SK-N-SH (cell line): ENCODE measurements at regions not wholly inside any gene's neighbourhood (a gene's known extent, or its start where the extent isn't known, plus 50 kb on each side); places are given as distances from the start of the nearest gene placed in this dataset.

Experiments
- CTCF ChIA-PET: fragments of 300-600, 350-600 bp; formaldehyde crosslinking; extraction: SDS; loops from one replicate; lab custom pipeline; 2021; lab: Yijun Ruan, JAX
- POLR2A ChIA-PET: fragments of 350-600 bp; sonication (Branson Sonifier 250); formaldehyde crosslinking; extraction: SDS; loops from one replicate; lab custom pipeline; 2020; ENCODE audit warnings: antibody characterized with exemption, inconsistent platforms; lab: Yijun Ruan, JAX
- DNase-seq: peaks from one replicate; pipeline ENCODE4 v3.0.0; 2012
- H2AFZ ChIP-seq: fragments of 200-600 bp; sonication (generic); 2 replicates; pipeline ENCODE4 v1.8.1; 2016; ENCODE audit warnings: antibody characterized with exemption, mild to moderate bottlenecking, low read depth
- H3F3A ChIP-seq: fragments of 200-600 bp; sonication (generic); replicated peaks from 2 replicates; pipeline ENCODE3; 2016; ENCODE audit warnings: antibody characterized with exemption, mild to moderate bottlenecking; ENCODE audit not compliant: insufficient read depth
- H3K27ac ChIP-seq, 2 experiments: fragments of 200-500 bp in 1 of 2; fragments of 200-600 bp in 1 of 2; sonication (Bioruptor generic) in 1 of 2; sonication (generic), shearing (Covaris generic) in 1 of 2; 2 replicates each; pipeline versions ENCODE4 v1.5.1 to v1.6.1; 2014 to 2016; ENCODE audit warnings: low read depth in 2 of 2, inconsistent platforms in 1 of 2, low read length in 1 of 2, mild to moderate bottlenecking in 1 of 2, mixed read lengths in 1 of 2
- H3K27me3 ChIP-seq: fragments of 200-600 bp; sonication (generic), shearing (Covaris generic); 2 replicates; pipeline ENCODE4 v1.6.1; 2016; ENCODE audit warnings: mixed run types; ENCODE audit not compliant: insufficient read depth
- H3K36me3 ChIP-seq, 2 experiments: fragments of 200-500 bp in 1 of 2; fragments of 200-600 bp in 1 of 2; sonication (Bioruptor generic) in 1 of 2; sonication (generic) in 1 of 2; replicated peaks in 1 of 2; 2 replicates each; pipeline versions ENCODE3 to v1.5.1; 2014 to 2016; ENCODE audit warnings: low read length in 1 of 2, mild to moderate bottlenecking in 1 of 2; ENCODE audit not compliant: insufficient read depth in 2 of 2, control insufficient read depth in 1 of 2
- H3K4me1 ChIP-seq, 2 experiments: fragments of 200-500 bp in 1 of 2; fragments of 200-600 bp in 1 of 2; sonication (Bioruptor generic) in 1 of 2; sonication (generic), shearing (Covaris generic) in 1 of 2; 2 replicates each; pipeline versions ENCODE4 v1.5.1 to v1.6.1; 2014 to 2016; ENCODE audit warnings: low read depth in 1 of 2, low read length in 1 of 2, mixed run types in 1 of 2; ENCODE audit not compliant: insufficient read depth in 2 of 2, control insufficient read depth in 1 of 2
- H3K4me2 ChIP-seq: fragments of 200-600 bp; sonication (generic), shearing (Covaris generic); 2 replicates; pipeline ENCODE4 v1.6.1; 2017; ENCODE audit warnings: mixed run types
- H3K4me3 ChIP-seq, 2 experiments: fragments of 200-500 bp in 1 of 2; fragments of 200-600 bp in 1 of 2; sonication (Bioruptor generic) in 1 of 2; sonication (generic), shearing (Covaris generic) in 1 of 2; 2 replicates each; pipeline versions ENCODE4 v1.5.1 to v1.8.1; 2014 to 2016; ENCODE audit warnings: low read depth in 2 of 2, inconsistent platforms in 1 of 2, low read length in 1 of 2, mild to moderate bottlenecking in 1 of 2, mixed read lengths in 1 of 2, moderate library complexity in 1 of 2
- H3K79me2 ChIP-seq: fragments of 200-600 bp; sonication (generic); 2 replicates; pipeline ENCODE4 v1.8.1; 2017; ENCODE audit warnings: mild to moderate bottlenecking; ENCODE audit not compliant: insufficient read depth
- H3K9ac ChIP-seq: fragments of 200-600 bp; sonication (generic); 2 replicates; pipeline ENCODE4 v1.6.1; 2017; ENCODE audit warnings: mixed run types
- H3K9me2 ChIP-seq: fragments of 200-600 bp; sonication (generic); 2 replicates; pipeline ENCODE4 v1.6.1; 2017; ENCODE audit warnings: mixed run types
- H3K9me3 ChIP-seq: fragments of 200-600 bp; sonication (generic); 2 replicates; pipeline ENCODE4 v1.6.1; 2017; ENCODE audit warnings: mixed run types, mild to moderate bottlenecking, moderate library complexity
- H4K20me1 ChIP-seq: fragments of 200-600 bp; sonication (generic); 2 replicates; pipeline ENCODE4 v1.6.1; 2017; ENCODE audit warnings: mild to moderate bottlenecking, mixed run types; ENCODE audit not compliant: insufficient read depth
- FOSL2 ChIP-seq: IDR thresholded peaks from 2 replicates; pipeline ENCODE4 v1.4.0; 2012; ENCODE audit warnings: low read depth, mild to moderate bottlenecking, moderate library complexity, borderline replicate concordance
- GABPA ChIP-seq: IDR thresholded peaks from 2 replicates; pipeline ENCODE4 v1.4.0; 2012; ENCODE audit warnings: low read depth, mild to moderate bottlenecking
- IRF3 ChIP-seq: fragments of 150-350 bp; IDR thresholded peaks from 2 replicates; pipeline ENCODE4 v1.6.1; 2016; ENCODE audit warnings: mild to moderate bottlenecking, low read depth, low read length
- JUND ChIP-seq: IDR thresholded peaks from 2 replicates; pipeline ENCODE4 v1.4.0; 2012
- MEF2A ChIP-seq: IDR thresholded peaks from 2 replicates; pipeline ENCODE4 v1.4.0; 2012; ENCODE audit warnings: low read depth, borderline replicate concordance
- REST ChIP-seq: IDR thresholded peaks from 2 replicates; pipeline ENCODE4 v1.6.1; 2012; ENCODE audit warnings: mild to moderate bottlenecking, low read depth, low read length, moderate library complexity
- RFX5 ChIP-seq: IDR thresholded peaks from 2 replicates; pipeline ENCODE4 v1.6.1; 2012; ENCODE audit warnings: mild to moderate bottlenecking, improper control_type of control experiment, low read length
- TEAD4 ChIP-seq: IDR thresholded peaks from 2 replicates; pipeline ENCODE4 v1.4.0; 2012; ENCODE audit warnings: mild to moderate bottlenecking, borderline replicate concordance; ENCODE audit not compliant: insufficient read depth
- USF2 ChIP-seq: fragments of 150-350 bp; IDR thresholded peaks from 2 replicates; pipeline ENCODE4 v1.6.1; 2017; ENCODE audit warnings: antibody characterized with exemption, low read length, low read depth, borderline replicate concordance
- YY1 ChIP-seq: IDR thresholded peaks from 2 replicates; pipeline ENCODE4 v1.4.0; 2012; ENCODE audit warnings: low read depth, mild to moderate bottlenecking
- WGBS: methylation state at CpG from one replicate; pipeline ENCODE4 v1.1.6; 2017; ENCODE audit warnings: low lambda C conversion rate; 5-methylcytosine and 5-hydroxymethylcytosine counted together
- TF ChIP-seq, protein P1 (sequence below): IDR thresholded peaks from 2 replicates; pipeline ENCODE4 v1.4.0; 2012; ENCODE audit warnings: low read depth
- TF ChIP-seq, protein P2 (sequence below): fragments of 200-600 bp; sonication (generic); IDR thresholded peaks from 2 replicates; pipeline ENCODE4 v1.6.1; 2017; ENCODE audit warnings: antibody characterized with exemption, mild to moderate bottlenecking, moderate library complexity

DNA sequence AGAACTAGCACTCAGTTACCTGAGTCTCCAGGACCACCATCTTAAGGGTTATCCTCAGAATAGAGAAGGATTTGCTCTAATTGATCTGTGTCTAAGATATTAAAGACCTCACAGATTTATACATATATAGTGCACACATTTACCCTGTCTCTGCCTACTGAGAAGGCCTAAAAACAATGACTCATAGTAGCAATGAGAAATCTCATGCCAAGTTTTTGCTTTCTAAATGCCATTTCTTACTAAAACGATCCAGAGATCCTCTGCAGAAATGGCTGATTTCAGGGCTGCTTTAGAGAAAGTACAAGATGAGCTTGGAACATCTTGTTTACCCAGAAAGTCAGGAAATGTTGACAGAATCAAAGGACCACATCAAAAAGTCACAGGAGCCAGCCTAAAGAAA is 79.1 kb upstream of the INPP4B start:
- H3K27ac ChIP-seq = no peak overlapping the region
- H2AFZ ChIP-seq = no peak overlapping the region
- H3K9me2 ChIP-seq = no peaks in the 10 kb centered on the region
- H3K4me3 ChIP-seq = no peak overlapping the region
- H3K4me1 ChIP-seq = no peaks in the 10 kb centered on the region
- TF ChIP-seq JUND (no peak), USF2 (no peak), IRF3 (no peak), TEAD4 (no peak), MEF2A (no peak), YY1 (no peak), RFX5 (no peak), FOSL2 (no peak), GABPA (no peak), REST (no peak)
- TF ChIP-seq, protein P1, sequence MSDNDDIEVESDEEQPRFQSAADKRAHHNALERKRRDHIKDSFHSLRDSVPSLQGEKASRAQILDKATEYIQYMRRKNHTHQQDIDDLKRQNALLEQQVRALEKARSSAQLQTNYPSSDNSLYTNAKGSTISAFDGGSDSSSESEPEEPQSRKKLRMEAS = no peak
- TF ChIP-seq, protein P2, sequence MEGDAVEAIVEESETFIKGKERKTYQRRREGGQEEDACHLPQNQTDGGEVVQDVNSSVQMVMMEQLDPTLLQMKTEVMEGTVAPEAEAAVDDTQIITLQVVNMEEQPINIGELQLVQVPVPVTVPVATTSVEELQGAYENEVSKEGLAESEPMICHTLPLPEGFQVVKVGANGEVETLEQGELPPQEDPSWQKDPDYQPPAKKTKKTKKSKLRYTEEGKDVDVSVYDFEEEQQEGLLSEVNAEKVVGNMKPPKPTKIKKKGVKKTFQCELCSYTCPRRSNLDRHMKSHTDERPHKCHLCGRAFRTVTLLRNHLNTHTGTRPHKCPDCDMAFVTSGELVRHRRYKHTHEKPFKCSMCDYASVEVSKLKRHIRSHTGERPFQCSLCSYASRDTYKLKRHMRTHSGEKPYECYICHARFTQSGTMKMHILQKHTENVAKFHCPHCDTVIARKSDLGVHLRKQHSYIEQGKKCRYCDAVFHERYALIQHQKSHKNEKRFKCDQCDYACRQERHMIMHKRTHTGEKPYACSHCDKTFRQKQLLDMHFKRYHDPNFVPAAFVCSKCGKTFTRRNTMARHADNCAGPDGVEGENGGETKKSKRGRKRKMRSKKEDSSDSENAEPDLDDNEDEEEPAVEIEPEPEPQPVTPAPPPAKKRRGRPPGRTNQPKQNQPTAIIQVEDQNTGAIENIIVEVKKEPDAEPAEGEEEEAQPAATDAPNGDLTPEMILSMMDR = no peak
- TF ChIP-seq, all 33 proteins: peak for 0
- H3K27me3 ChIP-seq = no peaks in the 10 kb centered on the region
- CTCF ChIA-PET = interaction anchor here (0.6 kb wide), 1 partner anchor 275 kb away, joined by 4 read pairs; no protein-coding TSS in a partner anchor
- POLR2A ChIA-PET = no interaction called here
- H3K9me3 ChIP-seq = no peaks in the 10 kb centered on the region
- no peaks in the 10 kb centered on the region for H3F3A ChIP-seq
- no peak for DNase-seq
- H3K9ac ChIP-seq = no peak overlapping the region
- H3K79me2 ChIP-seq = no peaks in the 10 kb centered on the region
- H4K20me1 ChIP-seq = no peaks in the 10 kb centered on the region
- no peak overlapping the region for H3K4me2 ChIP-seq
- H3K36me3 ChIP-seq = no peaks in the 10 kb centered on the region
- WGBS = 6% methylated on average over 1 of the region's 1 CpG
